Uterus (tissue), 3 donors: ENCODE measurements at regions not wholly inside any gene's neighbourhood (a gene's known extent, or its start where the extent isn't known, plus 50 kb on each side); places are given as distances from the start of the nearest gene placed in this dataset.
"Not testable (repeated sequence)": the region's sequence is repeated elsewhere in the genome, so short reads cannot be mapped to it uniquely, and the experiment has no call there.

Source experiments
- DNase-seq, 2 donors: peaks; one replicate each; pipeline ENCODE4 v3.0.0-alpha.2; 2019 to 2020
- H3K27ac ChIP-seq, 2 donors: fragments of 200-600 bp; sonication (generic); 1 replicate in 1 of 2; 2 replicates in 1 of 2; pipeline ENCODE4 v1.5.1; 2016 to 2018
- H3K27me3 ChIP-seq, 2 donors: fragments of 200-600 bp; sonication (generic); one replicate each; pipeline ENCODE4 v1.5.1; 2018 to 2019; ENCODE audit warnings: control low read depth in 1 of 2
- H3K36me3 ChIP-seq, 2 donors: fragments of 200-600 bp; sonication (generic); one replicate each; pipeline ENCODE4 v1.5.1; 2019; ENCODE audit warnings: control low read depth in 1 of 2
- H3K4me1 ChIP-seq, 2 donors: fragments of 200-600 bp; sonication (generic); one replicate each; pipeline ENCODE4 v1.5.1; 2018 to 2019; ENCODE audit warnings: control low read depth in 1 of 2
- H3K4me3 ChIP-seq, 2 donors: fragments of 200-600 bp; sonication (generic); 1 replicate in 1 of 2; 2 replicates in 1 of 2; pipeline ENCODE4 v1.5.1; 2018 to 2019; ENCODE audit warnings: mild to moderate bottlenecking in 1 of 2
- H3K9me3 ChIP-seq, 2 donors: fragments of 200-600 bp; sonication (generic); one replicate each; pipeline ENCODE4 v1.5.1; 2019; ENCODE audit warnings: control low read depth in 1 of 2
- CTCF ChIP-seq, 4 experiments: fragments of 200-600 bp in 2 of 4; fragments of 450-650 bp in 2 of 4; sonication (generic) in 2 of 4; IDR thresholded peaks; one replicate each; pipeline ENCODE4 v1.5.1; 2016 to 2019; ENCODE audit warnings: antibody characterized with exemption in 4 of 4, mild to moderate bottlenecking in 2 of 4, moderate library complexity in 1 of 4
- POLR2A ChIP-seq, 2 donors: fragments of 450-650 bp; IDR thresholded peaks; one replicate each; pipeline ENCODE4 v1.6.1; 2016; ENCODE audit warnings: antibody characterized with exemption in 2 of 2, mild to moderate bottlenecking in 1 of 2, moderate library complexity in 1 of 2
- intact Hi-C: fragments of 100-400 bp; cut with DNase I; formaldehyde crosslinking; loops from one replicate; pipeline ENCODE4 v1.15.1; 2023; ENCODE audit warnings: low total_unique reads
- donor health status: DM: yes; HTN: yes; CAD: no.

- Histone ChIP-seq H3K36me3 (no peaks in the 10 kb centered on the region), H3K4me3 (no peak overlapping the region), H3K4me1 (no peaks in the 10 kb centered on the region), H3K9me3 (no peaks in the 10 kb centered on the region), H3K27me3 (no peaks in the 10 kb centered on the region), H3K27ac (peak overlapping the region; percentile 8 to 33)
- intact Hi-C loops, result no loop called here
- TF ChIP-seq POLR2A (IDR thresholded peaks at IDR 0.05) (no peak), CTCF (IDR thresholded peaks at IDR 0.05) (no peak)
- DNase-seq, result peak in 1 of 2 donors; percentile 27
These were observed 86.0 kb upstream of the AMZ2 start for GRCh38 chr17:68161644-68162428.

GRCh38 chr17:68168273-68169164 is 79.3 kb upstream of the AMZ2 start:
- intact Hi-C loops, H3K27ac ChIP-seq, H3K36me3 ChIP-seq, H3K9me3 ChIP-seq, H3K4me3 ChIP-seq, DNase-seq, H3K4me1 ChIP-seq, H3K27me3 ChIP-seq: not testable (repeated sequence)

GRCh38 chr17:68169165-68169821 is 78.5 kb upstream of the AMZ2 start:
- intact Hi-C loops, H3K27me3 ChIP-seq, DNase-seq, H3K9me3 ChIP-seq, H3K27ac ChIP-seq, H3K4me3 ChIP-seq, H3K36me3 ChIP-seq, H3K4me1 ChIP-seq: not testable (repeated sequence)

- no peaks in the 10 kb centered on the region for H3K9me3 ChIP-seq
- TF ChIP-seq CTCF (IDR thresholded peaks at IDR 0.05), result no peak
- intact Hi-C loops, result no loop called here
- no peaks in the 10 kb centered on the region for H3K4me1 ChIP-seq
- no peak overlapping the region for H3K4me3 ChIP-seq
- DNase-seq, result no peak
- no peaks in the 10 kb centered on the region for H3K27me3 ChIP-seq
- no peak overlapping the region for H3K27ac ChIP-seq
- no peaks in the 10 kb centered on the region for H3K36me3 ChIP-seq
These were observed 78.0 kb upstream of the AMZ2 start for GRCh38 chr17:68169840-68170239.

- intact Hi-C loops, result no loop called here
- Histone ChIP-seq H3K4me3 (no peak overlapping the region), H3K4me1 (no peaks in the 10 kb centered on the region), H3K36me3 (no peaks in the 10 kb centered on the region), H3K9me3 (no peaks in the 10 kb centered on the region), H3K27ac (no peak overlapping the region), H3K27me3 (no peaks in the 10 kb centered on the region)
- no peak for TF ChIP-seq CTCF (IDR thresholded peaks at IDR 0.05)
- no peak for TF ChIP-seq POLR2A (IDR thresholded peaks at IDR 0.05)
- DNase-seq, result no peak
These were observed 77.6 kb upstream of the AMZ2 start for GRCh38 chr17:68170246-68170645.
